DMS114 treated with DMSO at 0.1 percent for 48 hours (cell line): ENCODE measurements at regions not wholly inside any gene's neighbourhood (a gene's known extent, or its start where the extent isn't known, plus 50 kb on each side); places are given as distances from the start of the nearest gene placed in this dataset.

Experiments
- DNase-seq: peaks from one replicate; lab custom pipeline; 2025; ENCODE audit not compliant: unreplicated experiment; lab: John Stamatoyannopoulos, UW

DNA sequence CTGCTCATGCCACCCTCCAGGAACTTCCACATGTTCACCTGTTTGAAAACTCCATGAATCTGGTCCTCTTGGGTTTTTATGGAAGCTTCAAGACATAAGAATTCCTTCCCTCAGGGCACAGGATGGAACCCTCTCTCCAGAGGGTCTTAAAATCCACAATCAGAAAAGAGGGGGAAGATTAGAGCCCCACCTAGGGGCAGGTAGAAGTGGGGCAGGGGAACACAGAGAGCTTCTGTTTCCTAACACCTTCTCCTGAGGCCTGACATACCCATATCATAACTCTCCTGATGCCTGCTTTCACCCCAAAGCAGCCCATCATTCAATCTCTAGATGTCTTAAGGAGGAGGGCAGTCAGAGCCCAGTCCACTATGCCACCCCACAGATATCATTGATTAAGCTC is 1087.7 kb upstream of the ARRDC3 start:
- DNase-seq, result no peak

DNA sequence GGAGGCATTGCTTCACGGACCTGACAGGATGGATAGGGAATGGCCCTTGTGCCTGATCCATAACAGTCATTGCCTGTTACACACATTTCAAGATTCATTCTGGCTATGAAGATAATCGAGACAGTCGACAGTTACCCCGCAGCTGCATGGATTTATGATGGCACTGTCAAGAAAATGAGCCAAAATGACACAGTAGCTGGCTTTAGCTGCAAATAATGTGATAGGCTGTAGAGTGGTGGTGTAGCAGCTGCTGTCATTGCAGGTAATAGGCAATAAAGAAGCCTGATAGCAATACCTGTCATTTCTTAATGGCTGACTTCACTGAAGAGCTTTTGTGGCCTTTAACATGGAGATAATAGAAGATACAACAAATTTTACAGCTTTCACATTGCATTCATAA is 1085.2 kb upstream of the ARRDC3 start:
- DNase-seq, result no peak

DNA sequence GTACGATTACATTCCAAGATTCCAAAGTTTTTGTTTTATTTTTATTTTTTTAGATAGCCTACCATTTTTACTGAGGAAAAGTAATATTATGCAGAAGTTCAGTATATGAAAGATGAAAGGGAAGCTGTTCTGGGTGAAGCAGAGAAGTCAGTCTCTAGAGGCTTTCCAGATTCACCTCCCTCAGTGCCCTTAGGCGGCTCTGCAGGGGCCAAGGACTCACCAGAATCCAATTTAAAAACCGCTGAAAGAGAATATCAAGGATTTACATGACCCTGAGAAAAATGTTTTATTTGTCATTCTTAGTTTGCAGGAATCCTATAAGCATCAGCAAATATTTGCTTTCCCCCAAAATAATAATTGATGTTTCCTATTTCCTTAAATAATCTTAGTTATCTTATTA is 1084.6 kb upstream of the ARRDC3 start:
- DNase-seq, result no peak

DNA sequence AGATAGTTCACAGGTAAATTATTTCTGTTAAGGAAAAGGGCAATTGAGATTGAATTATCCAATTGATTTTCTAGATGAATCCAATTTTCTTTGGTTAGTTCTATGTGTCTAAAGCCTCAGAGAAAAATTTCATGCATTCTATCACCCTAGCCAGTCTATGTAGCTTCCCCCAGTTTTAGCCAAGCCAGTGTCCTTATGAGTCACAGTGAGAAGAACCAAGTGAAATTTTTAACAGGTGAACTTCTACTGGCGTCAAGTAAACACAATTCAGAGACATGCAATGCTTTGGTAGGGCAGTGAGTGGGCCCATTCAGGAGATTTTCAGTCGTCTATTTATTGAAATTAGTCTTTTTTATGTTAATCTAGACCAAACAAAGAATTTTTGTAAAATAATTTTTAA is 1077.4 kb upstream of the ARRDC3 start:
- DNase-seq, result no peak

DNA sequence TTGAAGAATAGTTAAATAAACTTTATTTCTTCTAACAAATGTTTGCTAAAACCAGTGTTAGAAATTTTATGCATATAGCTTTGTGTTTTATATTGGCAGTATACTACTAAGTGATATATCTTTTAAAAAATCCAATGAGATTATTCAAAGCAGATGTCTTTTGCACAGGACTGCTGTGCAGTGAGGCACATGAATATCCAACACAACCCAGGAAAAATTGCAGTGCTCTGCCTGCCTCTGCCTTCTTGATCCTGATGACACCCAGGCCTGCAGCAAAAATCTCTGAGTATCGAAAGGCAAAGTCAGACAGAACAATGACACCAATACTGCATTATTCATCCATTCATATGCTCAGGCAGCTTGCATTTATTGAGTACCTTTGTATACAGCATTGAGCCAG is 1076.5 kb upstream of the ARRDC3 start:
- DNase-seq, result no peak

DNA sequence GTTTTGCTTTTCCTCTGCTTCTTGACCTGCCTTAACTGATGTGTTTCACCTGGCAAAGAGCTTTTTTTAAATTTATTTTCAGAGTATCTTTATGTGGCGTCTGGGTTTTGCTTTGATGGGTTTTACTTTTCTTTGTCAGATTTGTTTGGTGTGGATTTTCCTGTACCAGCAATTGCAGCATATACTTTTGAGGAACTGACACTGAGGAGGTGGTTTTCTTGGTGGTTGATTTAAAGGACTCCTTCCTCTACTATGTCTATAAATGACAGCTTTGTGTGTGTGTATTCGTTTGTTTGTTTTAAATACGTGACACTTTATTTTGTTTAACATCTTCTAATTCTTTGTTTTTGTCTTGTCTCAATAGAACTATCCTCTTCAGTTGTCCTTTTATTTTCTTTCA is 1071.9 kb upstream of the ARRDC3 start:
- DNase-seq, result no peak

GRCh38 chr5:92444888-92445287 is 1061.8 kb upstream of the ARRDC3 start:
- DNase-seq, result no peak

GRCh38 chr5:92435781-92436180 is 1052.7 kb upstream of the ARRDC3 start:
- no peak for DNase-seq

- no peak for DNase-seq
Measured at GRCh38 chr5:92429646-92430045, 1046.5 kb upstream of the ARRDC3 start.

GRCh38 chr5:92428415-92428814 is 1045.3 kb upstream of the ARRDC3 start:
- no peak for DNase-seq

- no peak for DNase-seq
Measured at GRCh38 chr5:92424785-92425426, 1041.8 kb upstream of the ARRDC3 start.

GRCh38 chr5:92421942-92422341 is 1038.8 kb upstream of the ARRDC3 start:
- no peak for DNase-seq

DNA sequence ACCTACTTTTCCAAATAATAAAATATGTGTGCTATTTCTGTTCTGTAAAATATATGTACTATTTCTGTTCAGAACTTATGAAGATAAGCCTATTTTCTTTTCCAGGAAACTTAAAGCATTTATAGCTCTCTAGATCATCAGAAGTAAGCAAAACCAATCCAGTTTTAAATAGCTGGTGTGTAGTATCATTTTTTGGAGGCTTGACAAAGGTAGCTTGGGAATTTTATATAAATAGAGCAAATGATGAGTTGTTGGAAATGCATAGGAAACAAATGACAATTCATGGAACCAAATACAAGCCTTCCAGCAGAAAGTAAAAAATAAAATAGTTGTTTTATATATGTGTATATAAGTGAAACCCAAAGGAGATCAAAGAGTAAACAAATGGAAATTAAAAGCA is 1038.1 kb upstream of the ARRDC3 start:
- DNase-seq, result no peak

GRCh38 chr5:92419261-92419660 is 1036.1 kb upstream of the ARRDC3 start:
- DNase-seq, result no peak

- no peak for DNase-seq
Measured at GRCh38 chr5:92418341-92418740, 1035.2 kb upstream of the ARRDC3 start.

GRCh38 chr5:92409134-92409533 is 1026.0 kb upstream of the ARRDC3 start:
- DNase-seq, result no peak

GRCh38 chr5:92402956-92403702 is 1020.0 kb upstream of the ARRDC3 start:
- DNase-seq, result no peak

GRCh38 chr5:92402045-92402444 is 1018.9 kb upstream of the ARRDC3 start:
- no peak for DNase-seq

DNA sequence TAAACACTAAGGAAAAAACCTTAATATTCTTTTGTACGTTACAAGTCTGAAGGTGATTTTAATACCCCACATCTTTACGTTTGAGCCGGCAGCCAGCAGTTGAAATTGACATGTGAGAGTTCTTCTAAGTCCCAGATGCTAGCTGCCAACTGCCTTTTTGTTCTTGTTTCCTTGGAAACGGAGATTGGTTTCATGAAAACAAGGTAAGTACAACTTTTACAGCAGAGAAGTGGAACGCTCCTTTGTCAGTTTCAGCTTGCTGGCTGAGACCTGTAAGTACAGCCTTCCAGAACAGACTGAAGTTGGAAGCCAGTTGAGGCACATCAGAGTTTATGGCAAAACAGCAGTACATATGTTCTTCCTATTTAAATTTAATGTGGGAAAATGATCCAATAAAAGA is 1018.4 kb upstream of the ARRDC3 start:
- DNase-seq, result no peak

GRCh38 chr5:92394936-92395335 is 1011.8 kb upstream of the ARRDC3 start:
- DNase-seq, result no peak

DNA sequence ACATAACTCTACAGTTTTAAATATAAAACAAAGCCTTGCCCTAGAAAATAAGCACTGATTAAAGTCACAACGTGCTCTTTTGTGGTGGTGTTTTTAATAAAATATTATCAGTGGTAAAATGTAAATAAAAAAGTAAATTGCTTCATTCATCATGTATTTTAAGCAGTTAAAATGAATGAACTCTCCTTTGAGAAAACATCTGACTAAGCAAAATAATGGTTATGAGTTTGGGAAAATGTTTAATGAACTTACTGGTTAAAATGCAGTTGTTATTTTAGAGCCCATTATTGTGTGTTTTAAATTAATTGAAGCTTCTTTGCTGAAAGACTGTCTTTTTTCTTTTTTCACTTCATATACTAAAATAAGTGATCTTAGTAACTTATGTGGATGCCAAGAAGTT is 1007.5 kb upstream of the ARRDC3 start:
- no peak for DNase-seq

GRCh38 chr5:92380069-92380770 is 997.1 kb upstream of the ARRDC3 start:
- DNase-seq, result no peak
